ENCODE measurements at regions not wholly inside any gene's neighbourhood (a gene's known extent, or its start where the extent isn't known, plus 50 kb on each side); places are given as distances from the start of the nearest gene placed in this dataset.
A peak's percentile ranks its signal among the peaks of the same experiment; 100 is the strongest.

DNA sequence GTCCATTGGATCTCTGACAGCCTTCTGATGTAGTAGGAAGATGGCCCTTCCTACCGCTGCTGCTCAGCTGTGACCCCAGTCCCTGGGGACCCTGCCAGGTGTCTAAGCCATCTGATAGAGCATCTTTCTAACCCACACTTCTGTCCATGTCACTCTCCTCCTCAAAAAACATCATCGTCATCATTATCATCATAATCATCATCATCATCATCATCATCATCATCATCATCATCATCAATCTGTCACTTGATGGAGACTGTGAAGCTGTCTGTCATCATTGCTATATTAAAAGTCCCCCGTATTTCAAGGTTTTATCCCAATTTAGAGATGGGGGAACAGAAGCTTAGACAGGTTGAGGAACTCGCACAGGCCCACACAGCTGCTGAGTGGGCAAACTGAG lies 75.1 kb upstream of the SLC6A11 start:
- DNase-seq (ENCODE audit: low spot score), result peak; percentile 8

GRCh38 chr3:10741891-10742671 lies 73.9 kb upstream of the SLC6A11 start:
- no peak for DNase-seq (ENCODE audit: low spot score)

- no peak for DNase-seq (ENCODE audit: low spot score)
Observed at GRCh38 chr3:10743366-10744097, 72.5 kb upstream of the SLC6A11 start.

GRCh38 chr3:10744098-10744465 lies 71.9 kb upstream of the SLC6A11 start:
- no peak for DNase-seq (ENCODE audit: low spot score)

GRCh38 chr3:10745392-10745791 lies 70.6 kb upstream of the SLC6A11 start:
- DNase-seq (ENCODE audit: low spot score), result no peak

- DNase-seq (ENCODE audit: low spot score), result no peak
Observed at GRCh38 chr3:10746001-10746400, 70.0 kb upstream of the SLC6A11 start.

DNA sequence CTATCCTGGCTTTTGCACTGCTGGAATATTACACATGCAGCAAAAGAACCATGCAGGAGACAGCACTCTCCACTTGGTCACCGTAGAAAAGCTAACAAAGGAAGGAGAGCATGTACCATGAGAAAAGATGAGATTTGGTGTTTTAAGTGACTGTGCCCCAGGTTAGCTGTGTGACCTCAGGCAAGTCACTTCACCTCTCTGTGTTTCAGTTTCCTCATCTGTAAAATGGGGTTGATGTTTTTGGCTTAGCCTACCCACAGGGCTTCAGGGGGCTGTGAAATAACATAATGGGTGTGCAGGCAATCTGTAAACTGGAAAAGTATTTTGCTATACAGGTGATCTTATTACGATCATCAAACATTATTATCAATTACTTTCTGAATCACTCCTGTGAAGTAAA lies 69.3 kb upstream of the SLC6A11 start:
- no peak for DNase-seq (ENCODE audit: low spot score)

DNA sequence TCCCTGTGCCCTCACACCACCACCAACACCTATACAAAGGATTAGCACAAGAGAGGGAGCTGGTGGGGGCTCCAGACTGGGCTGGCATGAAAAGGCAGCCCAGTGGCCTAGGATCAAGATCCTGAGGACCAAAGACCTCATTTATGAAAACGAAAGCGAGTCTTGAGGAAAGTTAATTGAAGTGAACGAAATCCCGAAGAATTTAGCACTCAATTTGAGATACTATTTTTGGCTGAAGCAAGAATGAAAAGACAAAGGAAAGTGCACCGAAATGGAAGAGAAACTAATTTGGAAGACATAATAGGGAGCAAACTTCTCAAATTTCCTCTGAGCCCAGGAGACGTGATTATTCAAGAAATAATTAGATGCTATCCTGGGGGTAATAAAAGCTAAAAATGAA lies 68.7 kb upstream of the SLC6A11 start:
- DNase-seq (ENCODE audit: low spot score), result no peak

- DNase-seq (ENCODE audit: low spot score), result no peak
Observed at GRCh38 chr3:10748040-10748439, 68.0 kb upstream of the SLC6A11 start.

GRCh38 chr3:10753964-10754363 lies 62.1 kb upstream of the SLC6A11 start:
- DNase-seq (ENCODE audit: low spot score), result peak; percentile 85

- DNase-seq (ENCODE audit: low spot score), result no peak
Observed at GRCh38 chr3:10756546-10756945, 59.5 kb upstream of the SLC6A11 start.

DNA sequence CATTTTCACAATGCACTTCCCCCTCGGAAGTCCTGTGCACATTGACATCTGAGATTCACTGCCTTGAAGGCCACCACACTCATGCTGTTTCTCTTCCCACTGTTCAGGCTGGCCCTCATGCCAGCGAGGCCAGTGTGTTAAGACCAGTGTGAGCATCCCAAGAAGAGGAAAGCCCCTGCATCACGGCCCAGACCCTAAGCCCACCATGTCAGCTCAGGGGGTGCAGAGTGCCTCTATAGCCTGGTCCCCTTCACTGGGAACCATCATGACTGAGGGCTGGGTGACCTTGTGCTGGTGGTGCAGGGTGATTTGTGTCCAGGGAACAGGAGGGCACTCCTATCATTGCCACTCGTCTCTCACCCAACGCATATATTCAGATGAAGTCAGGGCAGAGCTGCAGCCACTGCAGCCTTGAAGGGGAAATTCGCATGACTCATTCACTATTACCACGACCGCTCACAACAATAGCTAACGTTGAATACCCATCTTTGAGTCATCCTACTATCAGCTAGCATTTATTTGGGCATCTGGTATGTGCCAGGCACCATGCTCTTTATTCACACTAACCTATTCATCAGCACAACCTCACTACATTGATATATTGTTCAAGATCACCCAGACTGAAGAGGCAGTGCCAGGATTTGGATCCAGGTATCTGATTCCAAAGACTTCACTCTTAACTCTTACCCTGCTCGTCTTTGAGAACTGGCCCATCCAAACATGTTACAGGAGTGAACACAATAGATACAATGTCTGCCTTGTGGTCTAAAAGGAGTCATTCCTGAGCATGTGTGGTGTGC lies 58.8 kb upstream of the SLC6A11 start:
- DNase-seq (ENCODE audit: low spot score), result no peak

- DNase-seq (ENCODE audit: low spot score), result no peak
Observed at GRCh38 chr3:10757821-10758130, 58.3 kb upstream of the SLC6A11 start.

DNA sequence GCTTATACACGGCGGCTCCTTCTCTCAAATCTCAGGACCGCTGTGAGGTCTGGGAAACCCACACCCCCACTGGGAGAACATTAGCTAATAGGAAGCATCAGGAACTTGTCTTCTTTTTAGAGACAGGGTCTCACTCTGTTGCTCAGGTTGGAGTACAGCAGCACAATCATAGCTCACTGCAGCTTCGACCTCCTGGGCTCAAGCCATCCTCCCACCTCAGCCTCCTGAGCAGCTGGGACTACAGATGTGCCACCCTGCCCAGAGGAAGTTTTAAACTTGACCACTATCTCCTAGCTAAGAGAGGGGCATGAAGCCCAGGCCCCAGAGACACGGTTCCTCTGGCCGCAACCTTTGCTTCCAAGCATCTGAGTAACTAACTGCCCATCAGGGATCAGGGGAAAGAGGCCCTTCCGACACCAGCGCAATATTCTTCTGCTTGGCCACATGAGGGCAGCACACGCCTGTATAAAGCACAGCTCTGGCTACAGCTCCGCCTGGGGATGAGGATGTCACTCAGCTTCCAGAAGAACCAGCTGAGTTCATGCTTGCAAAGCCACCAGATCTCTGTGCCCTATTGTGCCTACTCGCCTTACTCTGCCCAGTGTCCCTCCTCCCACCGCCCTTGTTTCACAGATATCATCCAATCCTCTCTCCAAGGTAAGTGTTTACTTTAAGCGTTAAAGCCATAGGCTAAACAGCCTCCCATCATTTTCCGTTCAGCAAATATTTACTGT lies 57.6 kb upstream of the SLC6A11 start:
- DNase-seq (ENCODE audit: low spot score), result peak; percentile 77

DNA sequence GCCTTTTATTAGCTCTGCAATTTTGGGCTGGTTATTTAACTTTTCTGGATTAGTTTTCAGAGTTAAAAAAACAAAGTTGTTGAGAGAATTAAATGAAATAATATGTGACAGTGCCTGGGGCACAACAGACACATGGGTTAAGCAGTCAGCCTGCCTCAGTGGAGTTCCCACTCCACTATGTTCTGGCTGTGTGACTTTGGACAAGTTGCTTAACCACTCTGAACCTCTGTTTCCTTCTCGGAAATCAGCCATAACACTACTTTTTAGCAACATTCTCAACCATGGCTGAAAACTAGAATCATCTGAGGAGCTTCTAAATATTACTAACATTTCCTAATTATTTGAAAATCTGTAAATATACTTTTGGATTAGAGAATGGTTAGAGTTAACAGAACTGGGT lies 56.5 kb upstream of the SLC6A11 start:
- DNase-seq (ENCODE audit: low spot score), result no peak

DNA sequence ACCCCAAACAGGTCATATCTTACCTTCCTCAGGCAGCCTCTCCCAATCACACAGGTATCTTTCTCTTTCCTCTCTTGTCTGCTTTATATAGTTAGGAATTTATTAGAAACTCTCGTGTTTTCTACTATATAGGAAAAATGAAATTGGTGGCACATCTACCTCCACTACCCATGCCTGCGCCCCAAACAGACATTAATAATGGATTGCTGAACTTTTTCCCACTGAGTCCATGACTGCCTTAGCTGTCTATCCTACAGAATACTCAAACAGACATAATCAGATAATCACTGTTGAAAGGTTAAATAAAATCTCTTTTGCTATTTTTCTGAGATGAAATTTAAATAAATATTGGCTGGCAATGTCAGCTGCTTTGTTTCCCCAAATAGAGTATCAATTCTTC lies 55.8 kb upstream of the SLC6A11 start:
- no peak for DNase-seq (ENCODE audit: low spot score)

- no peak for DNase-seq (ENCODE audit: low spot score)
Observed at GRCh38 chr3:10761583-10761982, 54.4 kb upstream of the SLC6A11 start.

DNA sequence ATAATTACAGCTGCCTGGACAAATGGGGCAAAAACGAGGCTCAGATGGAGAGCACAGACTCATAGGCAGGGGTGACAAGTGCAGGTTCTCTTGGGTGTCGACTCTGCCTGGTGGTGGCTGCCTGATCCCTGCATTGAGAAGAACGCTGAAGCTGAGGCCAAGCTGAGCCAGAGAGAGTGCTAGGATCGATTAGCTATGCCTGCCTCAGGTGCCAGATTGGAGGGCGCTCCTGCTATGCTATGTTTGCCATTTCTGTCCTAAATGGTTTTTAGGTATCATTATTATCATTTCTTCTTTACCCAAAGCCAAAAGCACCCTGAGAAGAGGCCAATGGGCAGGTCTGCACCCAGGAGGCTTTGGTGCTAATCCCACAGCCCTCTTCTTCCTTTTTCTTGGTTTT lies 53.9 kb upstream of the SLC6A11 start:
- DNase-seq (ENCODE audit: low spot score), result no peak

GRCh38 chr3:10762611-10763247 lies 53.3 kb upstream of the SLC6A11 start:
- DNase-seq (ENCODE audit: low spot score), result no peak

DNA sequence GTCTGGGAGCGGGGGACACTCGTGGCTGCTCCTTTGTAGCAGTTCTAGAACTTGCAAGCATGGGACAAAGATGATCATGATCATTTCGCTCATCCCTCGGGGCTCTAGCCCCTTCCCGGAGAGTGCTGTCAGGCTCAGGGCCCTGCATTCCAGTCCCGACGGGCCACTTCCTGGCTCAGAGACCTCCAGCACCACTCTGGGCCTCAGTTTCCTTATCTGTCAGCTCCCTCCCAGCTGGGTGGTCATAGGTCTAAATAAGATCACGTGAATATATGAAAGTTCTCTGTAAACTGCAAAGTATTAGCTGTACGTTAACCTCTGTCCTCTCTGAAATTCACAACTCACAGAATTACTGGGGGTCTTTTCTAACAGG lies 52.8 kb upstream of the SLC6A11 start:
- DNase-seq (ENCODE audit: low spot score), result peak; percentile 44

DNA sequence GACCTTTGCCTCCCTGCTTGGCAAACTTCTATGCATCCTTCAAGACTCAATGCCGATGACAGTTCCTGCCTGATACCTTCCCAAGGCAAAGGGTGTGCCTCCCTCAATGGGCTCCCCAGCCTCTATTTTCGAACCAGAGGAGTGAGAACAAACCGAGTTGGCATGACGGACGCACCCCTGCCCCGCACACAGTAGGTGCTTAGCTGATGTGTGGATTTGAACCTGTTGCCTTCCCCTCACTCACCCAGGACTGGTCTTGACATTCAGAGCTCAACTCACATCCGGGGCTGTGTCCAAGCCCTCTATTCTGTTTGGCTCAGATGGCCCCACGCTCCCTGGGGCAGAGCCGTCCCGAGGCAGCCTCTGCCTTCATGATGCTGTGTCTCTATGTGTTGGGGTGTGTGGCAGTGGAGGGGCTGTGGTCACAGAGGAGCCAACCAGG lies 52.2 kb upstream of the SLC6A11 start:
- no peak for DNase-seq (ENCODE audit: low spot score)
